ENCODE measurements at regions not wholly inside any gene's neighbourhood (a gene's known extent, or its start where the extent isn't known, plus 50 kb on each side); places are given as distances from the start of the nearest gene placed in this dataset.

DNA sequence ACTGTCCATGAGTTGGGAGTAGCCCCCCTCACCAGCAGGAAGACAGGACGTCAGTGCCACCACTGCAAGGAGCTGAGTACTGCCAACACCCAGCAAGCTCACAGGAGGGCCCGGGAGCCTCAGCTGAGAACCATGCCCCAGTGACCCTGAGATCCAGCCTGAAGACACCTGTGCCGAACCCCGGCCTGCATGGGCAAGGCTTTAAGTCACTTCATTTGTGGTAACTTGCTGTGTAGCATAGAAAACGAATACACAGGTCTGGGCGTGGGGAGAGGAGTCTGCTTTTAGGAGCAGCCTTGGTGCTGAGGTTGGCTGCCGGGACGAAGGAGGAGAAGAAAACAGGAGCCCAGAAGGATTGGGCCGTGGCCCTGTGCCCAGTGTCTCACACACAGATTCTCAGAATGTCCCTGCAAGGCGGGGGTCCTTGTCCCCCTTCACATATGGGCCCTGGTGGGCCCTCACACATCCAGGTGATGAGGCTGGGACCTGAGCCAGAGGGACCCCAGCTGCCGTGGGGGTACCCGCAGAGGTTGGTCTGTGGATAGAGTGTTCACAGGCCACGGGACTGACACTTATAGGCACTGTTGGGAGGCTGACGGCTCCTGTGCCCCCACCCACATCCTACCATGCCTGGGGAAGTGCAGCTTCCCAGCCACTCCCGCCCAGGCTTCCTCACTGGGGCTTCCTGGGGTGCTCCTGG lies 85.3 kb downstream of the PLXNA1 start:
- FAIRE-seq: no peak
- no TSS peak for BruUV-seq (replicated peaks)
- H3K9me3 ChIP-seq (replicated peaks; ENCODE audit: control insufficient read depth, insufficient read depth, low read length): no peaks in the 10 kb centered on the region
- dilution Hi-C loops (cut with MboI; ENCODE audit: extremely low pct_ligation_motif_present, low sequenced_read_pairs): no loop called here
- ChIA-PET POLR2A (no interaction called here), CTCF (no interaction called here)
- H3K4me2 ChIP-seq (ENCODE audit: insufficient read depth, low read length): no peak overlapping the region
- H3K79me2 ChIP-seq (ENCODE audit: control insufficient read depth, insufficient read depth, low read length): no peaks in the 10 kb centered on the region
- H3K4me1 ChIP-seq (ENCODE audit: control insufficient read depth, extremely low read depth, insufficient read depth, low read length): no peaks in the 10 kb centered on the region
- no peaks in the 10 kb centered on the region for H3K36me3 ChIP-seq (ENCODE audit: control insufficient read depth in 2 of 2, extremely low read depth in 1 of 2, insufficient read depth in 2 of 2, low read length in 2 of 2)
- H3K4me3 ChIP-seq (replicated peaks in 1 of 3; ENCODE audit: insufficient read depth in 1 of 3, low read depth in 1 of 3, low read length in 3 of 3): no peak overlapping the region
- H2AFZ ChIP-seq (ENCODE audit: low read depth, low read length): no peak overlapping the region
- TF ChIP-seq EZH2 (IDR thresholded peaks at IDR 0.05; ENCODE audit: borderline replicate concordance, low read depth, low read length, severe bottlenecking): no peak
- no peak for TF ChIP-seq JUN (IDR thresholded peaks at IDR 0.05; ENCODE audit: borderline replicate concordance, insufficient read depth, insufficient read length, low read depth)
- TF ChIP-seq POLR2AphosphoS5 (IDR thresholded peaks at IDR 0.05; ENCODE audit: insufficient read depth, low read depth, low read length): no peak
- TF ChIP-seq, protein P1, sequence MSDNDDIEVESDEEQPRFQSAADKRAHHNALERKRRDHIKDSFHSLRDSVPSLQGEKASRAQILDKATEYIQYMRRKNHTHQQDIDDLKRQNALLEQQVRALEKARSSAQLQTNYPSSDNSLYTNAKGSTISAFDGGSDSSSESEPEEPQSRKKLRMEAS (IDR thresholded peaks at IDR 0.05; ENCODE audit: insufficient read depth, insufficient read length): no peak
- TF ChIP-seq MYC (IDR thresholded peaks at IDR 0.05; ENCODE audit: low read depth, low read length): no peak
- TF ChIP-seq POLR2A (IDR thresholded peaks at IDR 0.05; ENCODE audit: low read depth, low read length): no peak
- TF ChIP-seq, protein P2, sequence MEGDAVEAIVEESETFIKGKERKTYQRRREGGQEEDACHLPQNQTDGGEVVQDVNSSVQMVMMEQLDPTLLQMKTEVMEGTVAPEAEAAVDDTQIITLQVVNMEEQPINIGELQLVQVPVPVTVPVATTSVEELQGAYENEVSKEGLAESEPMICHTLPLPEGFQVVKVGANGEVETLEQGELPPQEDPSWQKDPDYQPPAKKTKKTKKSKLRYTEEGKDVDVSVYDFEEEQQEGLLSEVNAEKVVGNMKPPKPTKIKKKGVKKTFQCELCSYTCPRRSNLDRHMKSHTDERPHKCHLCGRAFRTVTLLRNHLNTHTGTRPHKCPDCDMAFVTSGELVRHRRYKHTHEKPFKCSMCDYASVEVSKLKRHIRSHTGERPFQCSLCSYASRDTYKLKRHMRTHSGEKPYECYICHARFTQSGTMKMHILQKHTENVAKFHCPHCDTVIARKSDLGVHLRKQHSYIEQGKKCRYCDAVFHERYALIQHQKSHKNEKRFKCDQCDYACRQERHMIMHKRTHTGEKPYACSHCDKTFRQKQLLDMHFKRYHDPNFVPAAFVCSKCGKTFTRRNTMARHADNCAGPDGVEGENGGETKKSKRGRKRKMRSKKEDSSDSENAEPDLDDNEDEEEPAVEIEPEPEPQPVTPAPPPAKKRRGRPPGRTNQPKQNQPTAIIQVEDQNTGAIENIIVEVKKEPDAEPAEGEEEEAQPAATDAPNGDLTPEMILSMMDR (IDR thresholded peaks at IDR 0.05; ENCODE audit: extremely low read depth in 1 of 2, insufficient read depth in 1 of 2, low read depth in 1 of 2, low read length in 2 of 2): no peak
- no peak for TF ChIP-seq GATA2 (IDR thresholded peaks at IDR 0.05; ENCODE audit: insufficient read depth, insufficient read length, low read depth, low read length)
- no peak for TF ChIP-seq FOS (IDR thresholded peaks at IDR 0.05; ENCODE audit: borderline replicate concordance, insufficient read depth, low read length)
- H3K9ac ChIP-seq (replicated peaks; ENCODE audit: extremely low read depth, insufficient read depth, low read length): no peak overlapping the region
- H4K20me1 ChIP-seq (replicated peaks; ENCODE audit: control insufficient read depth, extremely low read depth, insufficient read depth, low read length): no peaks in the 10 kb centered on the region
- H3K27ac ChIP-seq (ENCODE audit: insufficient read depth, low read depth, low read length): no peak overlapping the region
- H3K27me3 ChIP-seq (ENCODE audit: control insufficient read depth in 2 of 2, insufficient read depth in 2 of 2, low read length in 2 of 2): no peaks in the 10 kb centered on the region
- intact Hi-C loops (cut with micrococcal nuclease): no loop called here
- DNase-seq (ENCODE audit: low read depth, low spot score): no peak
- no peaks in the 10 kb centered on the region for H3K9me1 ChIP-seq (replicated peaks; ENCODE audit: control insufficient read depth, extremely low read depth, insufficient read depth, low read length)
